Ishikawa (cell line): ENCODE measurements at regions not wholly inside any gene's neighbourhood (a gene's known extent, or its start where the extent isn't known, plus 50 kb on each side); places are given as distances from the start of the nearest gene placed in this dataset.

ENCODE experiments used
- CREB1 ChIP-seq: IDR thresholded peaks from 2 replicates; pipeline ENCODE4 v1.6.1; 2012; ENCODE audit warnings: low read depth
- EGR1 ChIP-seq: IDR thresholded peaks from 2 replicates; pipeline ENCODE4 v1.6.1; 2012
- EP300 ChIP-seq: IDR thresholded peaks from 2 replicates; pipeline ENCODE4 v1.6.1; 2012; ENCODE audit warnings: borderline replicate concordance
- FOXM1 ChIP-seq: IDR thresholded peaks from 2 replicates; pipeline ENCODE4 v1.6.1; 2012; ENCODE audit warnings: low read depth, borderline replicate concordance
- MAX ChIP-seq: IDR thresholded peaks from 2 replicates; pipeline ENCODE4 v1.6.1; 2012
- NFIC ChIP-seq: IDR thresholded peaks from 2 replicates; pipeline ENCODE4 v1.6.1; 2012
- RAD21 ChIP-seq: IDR thresholded peaks from 2 replicates; pipeline ENCODE4 v1.6.1; 2012; ENCODE audit warnings: low read depth
- REST ChIP-seq: IDR thresholded peaks from 2 replicates; pipeline ENCODE4 v1.6.1; 2012; ENCODE audit warnings: low read depth, mild to moderate bottlenecking
- TAF1 ChIP-seq: IDR thresholded peaks from 2 replicates; pipeline ENCODE4 v1.6.1; 2012; ENCODE audit warnings: low read depth, mild to moderate bottlenecking
- TCF12 ChIP-seq: IDR thresholded peaks from 2 replicates; pipeline ENCODE4 v1.6.1; 2012; ENCODE audit warnings: low read depth
- TEAD4 ChIP-seq: IDR thresholded peaks from 2 replicates; pipeline ENCODE4 v1.6.1; 2012
- USF1 ChIP-seq: IDR thresholded peaks from 2 replicates; pipeline ENCODE4 v1.6.1; 2012
- YY1 ChIP-seq: IDR thresholded peaks from 2 replicates; pipeline ENCODE4 v1.6.1; 2012; ENCODE audit warnings: low read depth
- ZBTB7A ChIP-seq: IDR thresholded peaks from 2 replicates; pipeline ENCODE4 v1.6.1; 2012; ENCODE audit warnings: low read depth

- no peak for TF ChIP-seq EGR1
- TF ChIP-seq TCF12: no peak
- no peak for TF ChIP-seq TAF1
- TF ChIP-seq FOXM1: no peak
- TF ChIP-seq TEAD4: no peak
- TF ChIP-seq RAD21: no peak
- no peak for TF ChIP-seq YY1
Observed at GRCh38 chr2:61736953-61737352, 116.9 kb downstream of the FAM161A start.

- TF ChIP-seq TAF1 (no peak), YY1 (no peak), NFIC (no peak), ZBTB7A (no peak)
Observed at GRCh38 chr2:61733563-61733962, 120.3 kb downstream of the FAM161A start.

- TF ChIP-seq TCF12 (no peak), TAF1 (no peak), MAX (no peak), YY1 (no peak), EGR1 (no peak), TEAD4 (no peak), EP300 (no peak), USF1 (no peak), REST (no peak), FOXM1 (no peak)
Observed at GRCh38 chr2:61732787-61733186, 121.1 kb downstream of the FAM161A start.

GRCh38 chr2:61727746-61728145, 126.1 kb downstream of the FAM161A start:
- no peak for TF ChIP-seq CREB1
- TF ChIP-seq YY1: no peak
- no peak for TF ChIP-seq REST
- TF ChIP-seq TAF1: no peak
- no peak for TF ChIP-seq TCF12

GRCh38 chr2:61726456-61727209, 127.2 kb downstream of the FAM161A start:
- no peak for TF ChIP-seq FOXM1
- no peak for TF ChIP-seq RAD21
- TF ChIP-seq TCF12: no peak
- TF ChIP-seq USF1: peak; percentile 56

GRCh38 chr2:61722800-61723199, 131.1 kb downstream of the FAM161A start:
- no peak for TF ChIP-seq YY1
- no peak for TF ChIP-seq REST
- no peak for TF ChIP-seq NFIC
- TF ChIP-seq EP300: no peak
